Kidney epithelial cell (primary cell): ENCODE measurements at regions not wholly inside any gene's neighbourhood (a gene's known extent, or its start where the extent isn't known, plus 50 kb on each side); places are given as distances from the start of the nearest gene placed in this dataset.
"Not testable (repeated sequence)": the region's sequence is repeated elsewhere in the genome, so short reads cannot be mapped to it uniquely, and the experiment has no call there.

Source experiments
- DNase-seq: peaks from one replicate; pipeline ENCODE4 v3.0.0-alpha.2; 2010; ENCODE audit warnings: low read depth
- H3K27me3 ChIP-seq: 2 replicates; pipeline ENCODE4 v1.6.0; 2011; ENCODE audit warnings: low read length; ENCODE audit not compliant: control insufficient read depth, insufficient read depth
- H3K36me3 ChIP-seq: 2 replicates; pipeline ENCODE4 v1.5.1; 2011; ENCODE audit warnings: low read length; ENCODE audit not compliant: control insufficient read depth, insufficient read depth
- H3K4me3 ChIP-seq: 2 replicates; pipeline ENCODE4 v1.5.1; 2011; ENCODE audit warnings: low read depth, mild to moderate bottlenecking, control low read depth, low read length
- TF ChIP-seq, protein P1 (sequence below): IDR thresholded peaks from 2 replicates; pipeline ENCODE4 v1.5.1; 2011; ENCODE audit warnings: mild to moderate bottlenecking, moderate library complexity, low read length, control low read depth, inconsistent platforms; ENCODE audit not compliant: insufficient read depth, poor library complexity, severe bottlenecking

DNA sequence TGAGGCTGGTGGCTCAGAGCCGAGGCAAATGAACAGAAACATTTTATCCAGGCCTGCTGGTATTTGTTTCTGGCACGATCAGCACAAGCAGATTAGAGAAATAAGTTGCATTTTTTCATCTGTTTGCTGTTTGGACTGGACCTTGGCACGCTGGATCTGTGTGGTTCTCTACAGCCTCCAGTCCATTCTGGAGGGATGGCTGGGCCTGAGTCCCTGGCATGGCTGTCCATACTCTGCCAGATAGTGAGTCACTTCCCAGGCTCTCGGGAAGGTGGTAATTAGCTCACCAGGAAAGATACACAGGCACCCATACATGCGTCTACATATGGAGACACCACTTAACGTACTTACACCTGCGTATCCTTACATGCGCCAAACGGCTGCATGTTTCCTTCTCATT, 78.6 kb downstream of the SPRY4 start:
- Histone ChIP-seq H3K36me3 (no peaks in the 10 kb centered on the region), H3K4me3 (no peak overlapping the region), H3K27me3 (no peaks in the 10 kb centered on the region)
- TF ChIP-seq, protein P1, sequence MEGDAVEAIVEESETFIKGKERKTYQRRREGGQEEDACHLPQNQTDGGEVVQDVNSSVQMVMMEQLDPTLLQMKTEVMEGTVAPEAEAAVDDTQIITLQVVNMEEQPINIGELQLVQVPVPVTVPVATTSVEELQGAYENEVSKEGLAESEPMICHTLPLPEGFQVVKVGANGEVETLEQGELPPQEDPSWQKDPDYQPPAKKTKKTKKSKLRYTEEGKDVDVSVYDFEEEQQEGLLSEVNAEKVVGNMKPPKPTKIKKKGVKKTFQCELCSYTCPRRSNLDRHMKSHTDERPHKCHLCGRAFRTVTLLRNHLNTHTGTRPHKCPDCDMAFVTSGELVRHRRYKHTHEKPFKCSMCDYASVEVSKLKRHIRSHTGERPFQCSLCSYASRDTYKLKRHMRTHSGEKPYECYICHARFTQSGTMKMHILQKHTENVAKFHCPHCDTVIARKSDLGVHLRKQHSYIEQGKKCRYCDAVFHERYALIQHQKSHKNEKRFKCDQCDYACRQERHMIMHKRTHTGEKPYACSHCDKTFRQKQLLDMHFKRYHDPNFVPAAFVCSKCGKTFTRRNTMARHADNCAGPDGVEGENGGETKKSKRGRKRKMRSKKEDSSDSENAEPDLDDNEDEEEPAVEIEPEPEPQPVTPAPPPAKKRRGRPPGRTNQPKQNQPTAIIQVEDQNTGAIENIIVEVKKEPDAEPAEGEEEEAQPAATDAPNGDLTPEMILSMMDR, result no peak
- no peak for DNase-seq

DNA sequence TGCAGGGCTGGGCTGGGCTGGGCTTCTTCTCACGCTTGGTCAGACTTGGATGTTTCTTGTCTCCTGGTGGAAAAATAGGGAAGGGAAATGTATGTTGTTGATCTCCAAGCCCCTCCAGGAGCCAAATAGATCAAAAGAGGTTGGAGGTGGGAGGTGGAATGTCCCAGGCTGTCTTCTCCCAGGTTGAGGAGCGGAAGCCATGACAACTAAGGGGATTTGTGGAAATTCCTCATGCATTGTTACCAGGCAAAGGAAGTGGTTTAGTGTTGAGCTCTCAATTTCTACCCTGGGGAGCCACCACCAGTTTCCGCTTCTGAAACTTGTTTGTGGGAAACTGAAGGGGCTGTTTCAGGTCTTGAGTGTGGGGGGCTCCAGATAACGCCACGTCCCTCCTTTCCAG, 79.0 kb downstream of the SPRY4 start:
- DNase-seq, result no peak
- Histone ChIP-seq H3K27me3 (no peaks in the 10 kb centered on the region), H3K36me3 (no peaks in the 10 kb centered on the region), H3K4me3 (no peak overlapping the region)
- TF ChIP-seq, protein P1, result no peak

DNA sequence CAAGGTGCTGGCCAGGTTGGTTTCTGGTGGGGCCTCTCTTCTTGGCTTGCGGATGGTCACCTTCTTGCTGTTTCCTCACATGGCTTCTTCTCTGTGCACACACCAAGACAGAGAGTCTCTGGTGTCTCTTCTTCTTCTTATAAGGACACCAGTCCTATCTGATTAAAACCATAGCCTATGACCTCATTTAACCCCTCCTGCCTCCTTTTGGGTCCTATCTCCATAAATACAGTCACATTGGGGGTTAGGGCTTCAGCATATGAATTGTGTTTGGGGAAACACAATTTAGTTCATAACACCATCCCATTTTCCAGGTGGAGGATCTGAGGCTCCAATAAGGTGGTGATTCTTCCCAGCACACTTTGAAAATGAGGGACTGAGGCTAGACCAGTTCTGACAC, 80.4 kb downstream of the SPRY4 start:
- DNase-seq, result no peak
- no peaks in the 10 kb centered on the region for H3K27me3 ChIP-seq
- H3K36me3 ChIP-seq, result no peaks in the 10 kb centered on the region
- TF ChIP-seq, protein P1, result no peak
- H3K4me3 ChIP-seq, result no peak overlapping the region

DNA sequence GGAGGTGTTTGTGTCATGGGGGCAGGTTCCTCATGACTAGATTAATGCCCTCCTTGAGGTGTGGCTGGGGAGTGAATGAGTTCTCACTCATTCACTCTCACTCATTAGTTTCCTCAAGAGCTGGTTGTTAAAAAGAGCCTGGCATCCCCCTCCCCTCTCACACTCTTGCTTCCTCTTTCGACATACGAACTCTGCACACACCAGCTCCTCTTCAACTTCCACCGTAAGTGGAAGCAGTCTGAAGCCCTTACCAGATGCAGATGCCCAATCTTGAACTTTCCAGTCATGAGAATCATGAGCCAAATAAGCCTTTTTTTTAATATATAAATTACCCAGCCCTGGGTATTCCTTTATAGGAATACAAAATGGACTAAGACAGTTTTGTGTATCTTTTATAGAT, 82.5 kb downstream of the SPRY4 start:
- Histone ChIP-seq H3K36me3 (no peaks in the 10 kb centered on the region), H3K4me3 (no peak overlapping the region), H3K27me3 (no peaks in the 10 kb centered on the region)
- DNase-seq, result no peak
- TF ChIP-seq, protein P1, result no peak

DNA sequence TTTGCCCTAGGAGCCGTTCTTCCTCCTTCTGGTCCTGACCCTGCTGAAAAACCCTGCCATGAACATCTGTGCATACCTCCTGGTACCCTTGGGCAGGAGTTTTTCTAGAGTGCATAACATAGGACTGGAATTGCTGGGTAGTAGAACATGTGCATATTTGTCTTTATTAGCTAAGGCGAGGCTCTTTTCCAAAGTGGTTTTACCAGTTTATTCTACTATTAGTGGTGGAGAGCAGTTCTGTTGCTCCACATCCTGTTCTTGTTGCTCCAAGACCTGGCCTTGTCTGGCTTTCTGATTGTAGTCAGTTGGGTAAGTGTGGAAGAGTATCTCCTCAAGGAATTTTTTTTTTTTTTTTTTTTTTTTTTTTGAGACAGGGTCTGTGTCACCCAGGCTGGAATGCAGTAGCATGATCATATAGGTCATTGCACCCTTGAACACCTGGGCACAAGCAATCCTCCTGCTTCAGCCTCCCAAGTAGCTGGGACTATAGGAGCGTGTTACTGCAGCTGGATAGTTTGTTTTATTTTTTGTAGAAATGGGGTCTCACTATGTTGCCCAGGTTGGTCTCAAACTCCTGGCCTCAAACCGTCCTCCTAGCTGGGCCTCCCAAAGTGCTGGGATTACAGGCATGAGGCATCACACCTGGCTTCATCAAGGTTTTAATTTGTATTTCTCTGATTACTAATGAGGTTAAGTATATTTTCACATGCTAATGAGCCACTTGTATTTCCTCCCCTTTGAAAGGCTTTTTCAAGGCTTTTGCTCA, 85.2 kb downstream of the SPRY4 start:
- H3K4me3 ChIP-seq, result no peak overlapping the region
- TF ChIP-seq, protein P1, result no peak
- H3K36me3 ChIP-seq, result no peaks in the 10 kb centered on the region
- DNase-seq, result no peak
- no peaks in the 10 kb centered on the region for H3K27me3 ChIP-seq

DNA sequence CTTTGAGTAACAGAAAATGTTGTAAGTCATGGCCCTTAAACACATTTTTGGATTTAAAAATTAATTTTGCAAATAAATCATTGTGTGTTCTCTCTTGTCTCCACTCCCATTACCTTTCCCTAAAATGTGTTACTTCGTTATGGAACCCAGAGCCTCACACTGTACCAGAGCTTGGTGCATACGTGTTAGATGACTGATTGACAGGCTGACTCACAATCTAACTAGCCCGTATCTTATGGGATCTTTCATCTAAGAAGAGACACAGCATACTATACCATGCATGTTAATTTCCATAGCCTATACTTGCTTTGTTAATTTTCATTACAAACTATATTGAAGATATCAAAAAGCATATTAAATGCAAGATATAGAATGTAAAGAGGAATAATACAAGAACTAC, 87.1 kb downstream of the SPRY4 start:
- no peak for DNase-seq
- H3K27me3 ChIP-seq, result no peaks in the 10 kb centered on the region
- TF ChIP-seq, protein P1, result no peak
- H3K4me3 ChIP-seq, result no peak overlapping the region
- no peaks in the 10 kb centered on the region for H3K36me3 ChIP-seq

DNA sequence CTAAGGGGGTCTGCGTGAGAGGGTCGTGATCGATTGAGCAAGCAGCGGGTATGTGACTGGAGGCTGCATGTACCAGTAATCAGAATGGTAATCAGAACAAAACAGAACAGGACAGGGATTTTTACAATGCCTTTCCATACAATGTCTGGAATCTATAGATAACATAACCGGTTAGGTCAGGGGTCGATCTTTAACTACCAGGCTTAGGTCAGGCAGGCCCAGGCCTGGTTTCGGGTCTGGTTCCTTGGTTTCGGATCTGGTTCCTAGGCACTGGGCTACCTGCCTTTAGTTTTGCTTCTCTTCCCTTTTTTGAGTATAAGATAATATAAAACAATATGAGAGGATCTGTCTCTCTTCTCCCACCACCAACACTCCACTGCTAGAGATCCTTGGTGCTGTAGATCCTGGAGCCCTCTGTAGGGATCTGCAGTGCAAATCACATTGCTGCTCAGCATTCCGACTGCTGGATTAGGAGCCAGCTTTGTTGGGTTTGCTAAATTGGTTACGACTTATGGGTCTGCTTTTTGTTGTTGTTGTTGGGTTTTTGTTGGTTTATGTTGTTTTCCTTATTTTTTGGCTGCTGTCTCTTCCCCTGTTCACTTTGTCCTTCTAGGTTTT, 88.0 kb downstream of the SPRY4 start:
- DNase-seq, H3K36me3 ChIP-seq, H3K27me3 ChIP-seq, H3K4me3 ChIP-seq: not testable (repeated sequence)
